HepG2 (cell line): ENCODE measurements at regions not wholly inside any gene's neighbourhood (a gene's known extent, or its start where the extent isn't known, plus 50 kb on each side); places are given as distances from the start of the nearest gene placed in this dataset.

Source experiments
- ATAC-seq: fragments of 200-7000 bp; cut with Tn5 transposase; 3 replicates; pipeline ENCODE4 v1.9.1; 2020; ENCODE audit warnings: mild to moderate bottlenecking, moderate library complexity
- BruUV-seq: library from RNA; stranded (reverse); fragments of 400-500 nt; replicated peaks from 2 replicates; lab custom pipeline; 2021; lab: Mats Ljungman, UMichigan
- CTCF ChIA-PET: fragments of 300-600 bp; formaldehyde crosslinking; extraction: SDS; loops from one replicate; lab custom pipeline; 2021; ENCODE audit warnings: low total read pairs, inconsistent platforms, low intra/inter-chr PET ratio; lab: Yijun Ruan, JAX
- POLR2A ChIA-PET: fragments of 350-600 bp; sonication (Branson Sonifier 250); formaldehyde crosslinking; loops from one replicate; lab custom pipeline; 2020; ENCODE audit warnings: antibody characterized with exemption, inconsistent platforms; lab: Yijun Ruan, JAX
- DNase-seq: peaks from one replicate; pipeline ENCODE4 v3.0.0-alpha.2; 2015; ENCODE audit warnings: low spot score
- FAIRE-seq: peaks from 3 replicates; lab custom pipeline; 2011; peaks lifted over from hg19 to GRCh38; lab: Jason Lieb, UNC
- H2AFZ ChIP-seq: one replicate; pipeline ENCODE4 v1.6.1; 2011; ENCODE audit warnings: low read length, inconsistent platforms
- H3K27ac ChIP-seq: fragments of 300-600 bp; 3 replicates; pipeline ENCODE4 v1.8.0; 2011; ENCODE audit warnings: mixed run types, mild to moderate bottlenecking, mixed read lengths, low read length, inconsistent platforms; ENCODE audit not compliant: insufficient read depth; ENCODE audit errors: extremely low read length
- H3K27me3 ChIP-seq, 2 experiments: fragments of 200-600 bp in 1 of 2; 2 replicates in 1 of 2; 3 replicates in 1 of 2; pipeline versions ENCODE4 v1.6.0 to v1.8.0; 2011; ENCODE audit warnings: low read length in 2 of 2, mild to moderate bottlenecking in 2 of 2, moderate library complexity in 2 of 2, inconsistent platforms in 1 of 2; ENCODE audit not compliant: insufficient read depth in 2 of 2, control insufficient read depth in 1 of 2
- H3K36me3 ChIP-seq, 2 experiments: fragments of 200-600 bp in 1 of 2; replicated peaks in 1 of 2; 2 replicates in 1 of 2; 3 replicates in 1 of 2; pipeline versions ENCODE4 v1.5.1 to v1.8.0; 2011; ENCODE audit warnings: low read length in 2 of 2, inconsistent platforms in 1 of 2; ENCODE audit not compliant: insufficient read depth in 2 of 2, control insufficient read depth in 1 of 2
- H3K4me1 ChIP-seq: 2 replicates; pipeline ENCODE4 v1.5.1; 2012; ENCODE audit warnings: low read length, inconsistent platforms; ENCODE audit not compliant: insufficient read depth
- H3K4me2 ChIP-seq: 2 replicates; pipeline ENCODE4 v1.6.0; 2011; ENCODE audit warnings: low read depth, low read length, inconsistent platforms
- H3K4me3 ChIP-seq, 3 experiments: fragments of 200-600 bp in 1 of 3; sonication (generic), shearing (Covaris generic) in 1 of 3; replicated peaks in 1 of 3; 2 replicates each; pipeline ENCODE4 v1.5.1; 2011 to 2016; ENCODE audit warnings: low read length in 3 of 3, inconsistent platforms in 2 of 3, low read depth in 2 of 3, mild to moderate bottlenecking in 2 of 3, control low read depth in 1 of 3, mixed read lengths in 1 of 3; ENCODE audit not compliant: insufficient read depth in 1 of 3
- H3K79me2 ChIP-seq: one replicate; pipeline ENCODE4 v1.6.1; 2011; ENCODE audit warnings: low read length, inconsistent platforms; ENCODE audit not compliant: insufficient read depth
- H3K9ac ChIP-seq: 2 replicates; pipeline ENCODE4 v1.6.0; 2011; ENCODE audit warnings: mild to moderate bottlenecking, low read depth, low read length, inconsistent platforms; ENCODE audit not compliant: insufficient read depth
- H3K9me3 ChIP-seq: 2 replicates; pipeline ENCODE4 v1.5.1; 2012; ENCODE audit warnings: mild to moderate bottlenecking, low read length
- H4K20me1 ChIP-seq: 2 replicates; pipeline ENCODE4 v1.6.0; 2011; ENCODE audit warnings: inconsistent platforms, mild to moderate bottlenecking, low read length, moderate library complexity; ENCODE audit not compliant: insufficient read depth
- ATM ChIP-seq: fragments of 450-650 bp; IDR thresholded peaks from 2 replicates; pipeline ENCODE4 v1.7.1; 2017; ENCODE audit warnings: mild to moderate bottlenecking, borderline replicate concordance
- HIVEP1 ChIP-seq: sonication (generic); formaldehyde crosslinking; IDR thresholded peaks from 2 replicates; pipeline ENCODE4 v1.4.0; 2020; ENCODE audit warnings: mild to moderate bottlenecking, missing genetic modification reagents
- NCOA2 ChIP-seq: sonication (generic); formaldehyde crosslinking; IDR thresholded peaks from 2 replicates; pipeline ENCODE4 v1.8.0; 2022; ENCODE audit warnings: inconsistent platforms
- NCOA5 ChIP-seq: sonication (generic); formaldehyde crosslinking; IDR thresholded peaks from 2 replicates; pipeline ENCODE4 v1.4.0; 2020; ENCODE audit warnings: missing genetic modification reagents
- SATB2 ChIP-seq: sonication (generic); formaldehyde crosslinking; IDR thresholded peaks from 2 replicates; pipeline ENCODE4 v1.5.0; 2020; ENCODE audit warnings: missing genetic modification reagents
- SMC3 ChIP-seq: IDR thresholded peaks from 2 replicates; pipeline ENCODE4 v1.6.1; 2011; ENCODE audit warnings: low read length, improper control_type of control experiment
- SOX6 ChIP-seq, 2 experiments: fragments of 450-650 bp in 1 of 2; sonication (generic) in 1 of 2; formaldehyde crosslinking in 1 of 2; IDR thresholded peaks; 2 replicates each; pipeline versions ENCODE4 v1.4.0 to v1.6.1; 2017 to 2020; ENCODE audit warnings: antibody characterized with exemption in 1 of 2, mild to moderate bottlenecking in 1 of 2, missing genetic modification reagents in 1 of 2
- U2AF1 ChIP-seq: fragments of 200-400 bp; formaldehyde crosslinking; optimal IDR thresholded peaks from 2 replicates; pipeline ENCODE3; 2017; ENCODE audit warnings: mild to moderate bottlenecking, low read depth, low read length
- ZNF282 ChIP-seq: fragments of 450-650 bp; IDR thresholded peaks from 2 replicates; pipeline ENCODE4 v1.6.1; 2018; ENCODE audit not compliant: partially characterized antibody
- ZNF317 ChIP-seq: sonication (generic); formaldehyde crosslinking; IDR thresholded peaks from 2 replicates; pipeline ENCODE4 v1.5.0; 2020; ENCODE audit warnings: mild to moderate bottlenecking, missing genetic modification reagents
- ZNF550 ChIP-seq: sonication (generic); formaldehyde crosslinking; IDR thresholded peaks from 2 replicates; pipeline ENCODE4 v1.4.0; 2020; ENCODE audit warnings: mild to moderate bottlenecking, missing genetic modification reagents, borderline replicate concordance
- WGBS: methylation state at CpG from one replicate; pipeline ENCODE4 v1.1.6; 2017; ENCODE audit warnings: low lambda C conversion rate; 5-methylcytosine and 5-hydroxymethylcytosine counted together
- in situ Hi-C: cut with HindIII; loops from 2 replicates; pipeline ENCODE4 v1.10.0; 2017; ENCODE audit warnings: low pct_unique_long_range_greater_than_20kb; ENCODE audit not compliant: extremely low pct_ligation_motif_present
- intact Hi-C: fragments of 100-400 bp; cut with micrococcal nuclease; formaldehyde crosslinking; loops from one replicate; pipeline ENCODE4 v1.10.0; 2022; ENCODE audit not compliant: unreplicated experiment
- TF ChIP-seq, protein P1 (sequence below), 2 experiments: fragments of 450-650 bp in 1 of 2; sonication (generic) in 1 of 2; formaldehyde crosslinking; IDR thresholded peaks; 2 replicates each; pipeline versions ENCODE4 v1.5.0 to v1.8.0; 2020 to 2022; ENCODE audit warnings: mild to moderate bottlenecking in 1 of 2, missing genetic modification reagents in 1 of 2
- TF ChIP-seq, protein P2 (sequence below): sonication (generic); formaldehyde crosslinking; IDR thresholded peaks from 2 replicates; pipeline ENCODE4 v1.8.1; 2023; ENCODE audit warnings: missing genetic modification reagents, inconsistent platforms, borderline replicate concordance

DNA sequence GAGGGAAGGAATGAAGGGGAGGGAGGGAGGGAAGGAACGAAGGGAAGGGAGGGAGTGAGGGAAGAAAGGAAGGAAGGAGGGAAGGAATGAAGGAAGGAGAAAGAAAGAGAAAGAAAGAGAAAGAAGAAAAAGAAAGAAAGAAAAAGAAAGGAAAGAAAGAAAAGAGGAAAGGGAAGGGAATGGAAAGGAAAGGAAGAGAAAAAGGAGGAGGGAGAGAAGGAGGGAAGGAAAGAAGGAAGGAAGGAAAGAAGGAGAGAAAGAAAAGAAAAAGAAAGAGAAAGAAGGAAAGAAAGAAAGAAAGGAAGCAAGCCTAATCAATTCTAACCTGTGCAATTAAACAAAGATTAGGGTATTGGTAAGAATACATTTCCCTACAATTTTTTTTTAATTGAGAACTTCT, 238.6 kb downstream of the PYDC2 start:
- 2% methylated on average over 1 of the region's 1 CpG for WGBS
- intact Hi-C loops (no loop called here), in situ Hi-C loops (no loop called here)
- CTCF ChIA-PET = no interaction called here
- Histone ChIP-seq H3K27ac (no peak overlapping the region), H2AFZ (no peak overlapping the region), H3K27me3 (no peaks in the 10 kb centered on the region), H3K36me3 (no peaks in the 10 kb centered on the region), H3K4me1 (no peaks in the 10 kb centered on the region), H3K4me3 (no peak overlapping the region), H3K4me2 (no peak overlapping the region), H3K9me3 (no peaks in the 10 kb centered on the region), H3K9ac (no peak overlapping the region), H4K20me1 (no peaks in the 10 kb centered on the region), H3K79me2 (no peaks in the 10 kb centered on the region)
- ATAC-seq (no peak), DNase-seq (no peak), FAIRE-seq (no peak)
- POLR2A ChIA-PET = no interaction called here
- BruUV-seq = no TSS peak
- TF ChIP-seq ZNF550 (CRISPR knock-in tag) (no peak), HIVEP1 (no peak), SATB2 (CRISPR knock-in tag) (no peak), NCOA2 (CRISPR knock-in tag) (no peak), SOX6 (IDR thresholded peaks at IDR 0.05) (no peak), SOX6 (CRISPR knock-in tag; IDR thresholded peaks at IDR 0.05) (no peak), U2AF1 (no peak), ZNF282 (no peak)

DNA sequence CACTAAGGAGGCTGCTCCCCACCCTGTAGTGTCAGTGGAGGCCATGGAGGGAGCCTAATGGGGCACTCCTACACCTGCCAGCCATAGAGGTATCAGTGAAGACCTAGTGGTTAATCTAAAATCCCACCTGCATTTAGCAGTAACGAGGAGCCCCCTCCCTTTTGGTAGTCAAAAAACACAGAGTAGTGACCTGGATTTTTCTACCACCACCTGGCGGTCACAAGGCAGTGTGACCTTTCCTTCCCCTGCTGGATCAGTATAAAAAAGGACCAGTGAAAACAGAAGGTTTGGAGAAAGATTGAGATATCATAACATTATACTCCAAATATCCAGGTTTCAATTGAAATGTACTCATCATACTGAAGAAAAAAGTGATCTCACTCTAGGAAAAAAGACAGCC, 241.2 kb downstream of the PYDC2 start:
- ChIA-PET CTCF (no interaction called here), POLR2A (no interaction called here)
- Histone ChIP-seq H3K36me3 (no peaks in the 10 kb centered on the region), H4K20me1 (no peaks in the 10 kb centered on the region), H3K9me3 (no peaks in the 10 kb centered on the region), H3K79me2 (no peaks in the 10 kb centered on the region), H3K4me3 (no peak overlapping the region), H3K27me3 (no peaks in the 10 kb centered on the region), H3K9ac (no peak overlapping the region), H3K4me1 (no peaks in the 10 kb centered on the region), H2AFZ (no peak overlapping the region), H3K4me2 (no peak overlapping the region), H3K27ac (no peak overlapping the region)
- TF ChIP-seq, protein P1, sequence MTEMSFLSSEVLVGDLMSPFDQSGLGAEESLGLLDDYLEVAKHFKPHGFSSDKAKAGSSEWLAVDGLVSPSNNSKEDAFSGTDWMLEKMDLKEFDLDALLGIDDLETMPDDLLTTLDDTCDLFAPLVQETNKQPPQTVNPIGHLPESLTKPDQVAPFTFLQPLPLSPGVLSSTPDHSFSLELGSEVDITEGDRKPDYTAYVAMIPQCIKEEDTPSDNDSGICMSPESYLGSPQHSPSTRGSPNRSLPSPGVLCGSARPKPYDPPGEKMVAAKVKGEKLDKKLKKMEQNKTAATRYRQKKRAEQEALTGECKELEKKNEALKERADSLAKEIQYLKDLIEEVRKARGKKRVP (CRISPR knock-in tag; IDR thresholded peaks at IDR 0.05) = no peak
- no peak for TF ChIP-seq NCOA5 (CRISPR knock-in tag)
- TF ChIP-seq, protein P2, sequence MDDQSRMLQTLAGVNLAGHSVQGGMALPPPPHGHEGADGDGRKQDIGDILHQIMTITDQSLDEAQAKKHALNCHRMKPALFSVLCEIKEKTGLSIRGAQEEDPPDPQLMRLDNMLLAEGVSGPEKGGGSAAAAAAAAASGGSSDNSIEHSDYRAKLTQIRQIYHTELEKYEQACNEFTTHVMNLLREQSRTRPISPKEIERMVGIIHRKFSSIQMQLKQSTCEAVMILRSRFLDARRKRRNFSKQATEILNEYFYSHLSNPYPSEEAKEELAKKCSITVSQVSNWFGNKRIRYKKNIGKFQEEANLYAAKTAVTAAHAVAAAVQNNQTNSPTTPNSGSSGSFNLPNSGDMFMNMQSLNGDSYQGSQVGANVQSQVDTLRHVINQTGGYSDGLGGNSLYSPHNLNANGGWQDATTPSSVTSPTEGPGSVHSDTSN = no peak
- TF ChIP-seq ATM = no peak
- TF ChIP-seq SMC3 = peak; percentile 35; the same call in 1 of the 2 replicates
- no peak for TF ChIP-seq ZNF317 (CRISPR knock-in tag)
- in situ Hi-C loops = no loop called here
- FAIRE-seq = no peak
- no TSS peak for BruUV-seq
- peak; percentile 85 for ATAC-seq
- intact Hi-C loops = loop anchor here (1.0 kb wide), 1 partner anchor 285 kb away; no protein-coding TSS in a partner anchor
- no peak for DNase-seq
- WGBS = 11% methylated on average over 2 of the region's 2 CpGs
